Liver (tissue), 8 donors: ENCODE measurements at regions not wholly inside any gene's neighbourhood (a gene's known extent, or its start where the extent isn't known, plus 50 kb on each side); places are given as distances from the start of the nearest gene placed in this dataset.

Experiments
- DNase-seq: peaks from one replicate; pipeline ENCODE4 v3.0.0-alpha.2; 2017; ENCODE audit warnings: low spot score
- H3K27ac ChIP-seq, 2 donors: one replicate each; pipeline ENCODE4 v1.7.0; 2013; ENCODE audit warnings: inconsistent platforms in 2 of 2, low read length in 2 of 2, control low read depth in 1 of 2, low read depth in 1 of 2, mild to moderate bottlenecking in 1 of 2
- H3K27me3 ChIP-seq, 4 donors: one replicate each; pipeline versions ENCODE4 v1.6.1 to v1.7.0; 2013; ENCODE audit warnings: low read length in 3 of 4, inconsistent platforms in 1 of 4, mild to moderate bottlenecking in 1 of 4, moderate library complexity in 1 of 4; ENCODE audit not compliant: control insufficient read depth in 4 of 4, insufficient read depth in 4 of 4
- H3K36me3 ChIP-seq, 4 donors: one replicate each; pipeline versions ENCODE4 v1.6.1 to v1.7.0; 2013; ENCODE audit warnings: low read length in 3 of 4, mild to moderate bottlenecking in 3 of 4, low read depth in 1 of 4, moderate library complexity in 1 of 4; ENCODE audit not compliant: control insufficient read depth in 4 of 4, insufficient read depth in 3 of 4
- H3K4me1 ChIP-seq, 4 donors: one replicate each; pipeline versions ENCODE4 v1.6.1 to v1.7.0; 2013; ENCODE audit warnings: low read length in 3 of 4, mild to moderate bottlenecking in 3 of 4, moderate library complexity in 1 of 4; ENCODE audit not compliant: control insufficient read depth in 4 of 4, insufficient read depth in 4 of 4
- H3K4me3 ChIP-seq, 3 donors: one replicate each; pipeline versions ENCODE4 v1.6.1 to v1.7.0; 2013; ENCODE audit warnings: low read length in 3 of 3, control low read depth in 1 of 3, low read depth in 1 of 3, mild to moderate bottlenecking in 1 of 3
- H3K9ac ChIP-seq, 2 donors: one replicate each; pipeline ENCODE4 v1.7.0; 2013; ENCODE audit warnings: low read length in 2 of 2, mild to moderate bottlenecking in 2 of 2, moderate library complexity in 2 of 2, control low read depth in 1 of 2, low read depth in 1 of 2
- H3K9me3 ChIP-seq, 4 donors: one replicate each; pipeline versions ENCODE4 v1.6.1 to v1.7.0; 2013; ENCODE audit warnings: low read length in 3 of 4; ENCODE audit not compliant: control insufficient read depth in 4 of 4
- ATF3 ChIP-seq: IDR thresholded peaks from 2 replicates; pipeline ENCODE4 v1.6.1; 2016; ENCODE audit warnings: antibody characterized with exemption
- CTCF ChIP-seq: fragments of 150-350 bp; IDR thresholded peaks from 2 replicates; pipeline ENCODE4 v1.5.1; 2017; ENCODE audit warnings: improper control_type of control experiment, low read depth, low read length; ENCODE audit not compliant: missing input control
- EGR1 ChIP-seq, 2 donors: IDR thresholded peaks; 2 replicates each; pipeline ENCODE4 v1.6.1; 2016 to 2018; ENCODE audit warnings: antibody characterized with exemption in 2 of 2, low read depth in 2 of 2
- FOXA1 ChIP-seq: IDR thresholded peaks from 2 replicates; pipeline ENCODE4 v1.6.1; 2016; ENCODE audit warnings: antibody characterized with exemption
- FOXA2 ChIP-seq: IDR thresholded peaks from 2 replicates; pipeline ENCODE4 v1.6.1; 2016; ENCODE audit warnings: antibody characterized with exemption
- GABPA ChIP-seq, 2 donors: IDR thresholded peaks in 1 of 2; conservative IDR thresholded peaks in 1 of 2; 2 replicates each; pipeline ENCODE4 v1.6.1; 2016; ENCODE audit warnings: antibody characterized with exemption in 2 of 2, mild to moderate bottlenecking in 1 of 2, moderate library complexity in 1 of 2
- HNF4A ChIP-seq, 2 donors: conservative IDR thresholded peaks; 2 replicates each; pipeline ENCODE4 v1.6.1; 2016; ENCODE audit warnings: antibody characterized with exemption in 2 of 2, mild to moderate bottlenecking in 2 of 2
- HNF4G ChIP-seq: IDR thresholded peaks from 2 replicates; pipeline ENCODE4 v1.6.1; 2016; ENCODE audit warnings: antibody characterized with exemption
- JUND ChIP-seq, 2 donors: IDR thresholded peaks; 2 replicates each; pipeline ENCODE4 v1.6.1; 2016; ENCODE audit warnings: antibody characterized with exemption in 2 of 2
- MAX ChIP-seq: IDR thresholded peaks from 2 replicates; pipeline ENCODE4 v1.6.1; 2016; ENCODE audit warnings: antibody characterized with exemption
- NR2F2 ChIP-seq: IDR thresholded peaks from 2 replicates; pipeline ENCODE4 v1.6.1; 2016; ENCODE audit warnings: antibody characterized with exemption
- RAD21 ChIP-seq, 2 donors: IDR thresholded peaks; 2 replicates each; pipeline ENCODE4 v1.6.1; 2016; ENCODE audit warnings: antibody characterized with exemption in 2 of 2, mild to moderate bottlenecking in 2 of 2
- REST ChIP-seq: IDR thresholded peaks from 2 replicates; pipeline ENCODE4 v1.6.1; 2016; ENCODE audit warnings: antibody characterized with exemption, mild to moderate bottlenecking
- RXRA ChIP-seq, 2 donors: IDR thresholded peaks; 2 replicates each; pipeline ENCODE4 v1.6.1; 2017 to 2018; ENCODE audit warnings: antibody characterized with exemption in 2 of 2, mild to moderate bottlenecking in 1 of 2
- SP1 ChIP-seq: IDR thresholded peaks from 2 replicates; pipeline ENCODE4 v1.6.1; 2018; ENCODE audit warnings: antibody characterized with exemption, mild to moderate bottlenecking
- TAF1 ChIP-seq: conservative IDR thresholded peaks from 2 replicates; pipeline ENCODE4 v1.6.1; 2016; ENCODE audit warnings: antibody characterized with exemption, mild to moderate bottlenecking
- YY1 ChIP-seq: IDR thresholded peaks from 2 replicates; pipeline ENCODE4 v1.6.1; 2016; ENCODE audit warnings: antibody characterized with exemption, mild to moderate bottlenecking
- ZBTB33 ChIP-seq: IDR thresholded peaks from 2 replicates; pipeline ENCODE4 v1.6.1; 2016; ENCODE audit warnings: antibody characterized with exemption
- WGBS: extraction: QIAGEN DNeasy Blood & Tissue Kit; methylation state at CpG from one replicate; pipeline ENCODE4 v1.1.7; 2013; 5-methylcytosine and 5-hydroxymethylcytosine counted together
- donor health status: healthy.
- donor health status: healthy.
- donor health status: healthy.
- donor health status: healthy.
- donor health status: healthy.

- no peak overlapping the region for H3K9ac ChIP-seq
- H3K4me3 ChIP-seq: no peak overlapping the region
- DNase-seq: no peak
- no peaks in the 10 kb centered on the region for H3K4me1 ChIP-seq
- WGBS: 95% methylated on average over 10 of the region's 10 CpGs
- no peak for TF ChIP-seq RAD21 (IDR thresholded peaks at IDR 0.05)
- no peak for TF ChIP-seq GABPA (IDR thresholded peaks at IDR 0.05 in 1 of 2, conservative IDR thresholded peaks at IDR 0.05 in 1 of 2)
- no peak for TF ChIP-seq HNF4A (conservative IDR thresholded peaks at IDR 0.05)
- no peak for TF ChIP-seq FOXA2
- no peak for TF ChIP-seq ATF3
- no peak for TF ChIP-seq JUND (IDR thresholded peaks at IDR 0.05)
- TF ChIP-seq CTCF: no peak
- TF ChIP-seq YY1: no peak
- TF ChIP-seq TAF1: no peak
- TF ChIP-seq RXRA (IDR thresholded peaks at IDR 0.05): no peak
- TF ChIP-seq REST: no peak
- TF ChIP-seq FOXA1: no peak
- TF ChIP-seq HNF4G: no peak
- TF ChIP-seq SP1: no peak
- no peak for TF ChIP-seq EGR1 (IDR thresholded peaks at IDR 0.05; ENCODE audit: low read depth in 2 of 2)
- no peak for TF ChIP-seq NR2F2
- no peak for TF ChIP-seq MAX
- H3K36me3 ChIP-seq: no peaks in the 10 kb centered on the region
- H3K27me3 ChIP-seq: no peaks in the 10 kb centered on the region
- no peak overlapping the region for H3K27ac ChIP-seq
- no peaks in the 10 kb centered on the region for H3K9me3 ChIP-seq
Measured at GRCh38 chr17:68686108-68686988, 85.2 kb upstream of the FAM20A start.

GRCh38 chr17:68684949-68685357 is 83.8 kb upstream of the FAM20A start:
- no peaks in the 10 kb centered on the region for H3K9me3 ChIP-seq
- no peak overlapping the region for H3K4me3 ChIP-seq
- no peak overlapping the region for H3K9ac ChIP-seq
- no peak for DNase-seq
- no peaks in the 10 kb centered on the region for H3K27me3 ChIP-seq
- 41% methylated on average over 3 of the region's 3 CpGs for WGBS
- H3K4me1 ChIP-seq: no peaks in the 10 kb centered on the region
- no peaks in the 10 kb centered on the region for H3K36me3 ChIP-seq
- H3K27ac ChIP-seq: no peak overlapping the region
- no peak for TF ChIP-seq ATF3
- TF ChIP-seq CTCF: no peak
- no peak for TF ChIP-seq ZBTB33
- no peak for TF ChIP-seq EGR1 (IDR thresholded peaks at IDR 0.05; ENCODE audit: low read depth in 2 of 2)
- no peak for TF ChIP-seq NR2F2
- no peak for TF ChIP-seq YY1
- no peak for TF ChIP-seq TAF1
- peak in 1 of 2 donors; percentile 22 for TF ChIP-seq HNF4A (conservative IDR thresholded peaks at IDR 0.05)
